IPS DF 4.7 (cell line): ENCODE measurements at regions not wholly inside any gene's neighbourhood (a gene's known extent, or its start where the extent isn't known, plus 50 kb on each side); places are given as distances from the start of the nearest gene placed in this dataset.
"Not testable (repeated sequence)": the region's sequence is repeated elsewhere in the genome, so short reads cannot be mapped to it uniquely, and the experiment has no call there.

ENCODE experiments used
- DNase-seq: peaks from one replicate; pipeline ENCODE4 v3.0.0-alpha.2; 2013; ENCODE audit warnings: low spot score; ENCODE audit errors: extremely low read depth

DNA sequence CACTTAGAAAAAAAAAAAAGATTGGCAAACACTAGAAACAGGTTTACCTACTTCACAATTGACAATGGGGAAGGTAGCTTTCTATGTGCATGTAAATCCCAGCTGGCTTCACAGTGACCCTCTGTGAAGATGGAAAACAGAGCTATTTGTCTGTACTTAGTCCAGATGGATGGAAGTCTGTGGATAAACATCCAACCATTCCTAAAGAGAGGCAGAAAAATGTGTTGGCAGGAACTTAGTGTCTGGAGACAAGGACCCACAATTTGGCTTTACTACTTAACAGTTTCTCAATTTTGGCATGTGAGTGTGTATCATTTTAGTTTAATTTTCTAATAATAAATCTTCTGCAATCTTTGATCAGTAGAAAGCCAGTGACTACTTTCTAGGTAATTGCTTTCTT lies 154.4 kb downstream of the RAD51AP2 start:
- DNase-seq = no peak

DNA sequence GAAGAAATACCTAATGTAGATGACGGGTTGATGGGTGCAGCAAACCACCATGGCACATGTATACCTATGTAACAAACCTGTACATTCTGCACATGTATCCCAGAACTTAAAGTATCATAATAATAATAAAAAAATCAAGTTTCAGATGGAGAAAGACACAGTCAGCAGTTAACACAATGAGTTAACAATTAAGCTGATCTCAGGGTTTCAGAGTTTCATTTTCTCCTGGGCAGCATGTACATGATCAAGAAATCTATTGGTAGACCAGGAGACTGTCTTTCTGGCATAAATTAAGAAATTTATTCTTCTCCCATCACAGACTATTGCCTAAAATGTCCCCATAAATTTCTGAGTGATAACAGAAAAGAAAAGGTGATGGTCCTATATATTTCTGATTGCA lies 155.3 kb downstream of the RAD51AP2 start:
- no peak for DNase-seq

DNA sequence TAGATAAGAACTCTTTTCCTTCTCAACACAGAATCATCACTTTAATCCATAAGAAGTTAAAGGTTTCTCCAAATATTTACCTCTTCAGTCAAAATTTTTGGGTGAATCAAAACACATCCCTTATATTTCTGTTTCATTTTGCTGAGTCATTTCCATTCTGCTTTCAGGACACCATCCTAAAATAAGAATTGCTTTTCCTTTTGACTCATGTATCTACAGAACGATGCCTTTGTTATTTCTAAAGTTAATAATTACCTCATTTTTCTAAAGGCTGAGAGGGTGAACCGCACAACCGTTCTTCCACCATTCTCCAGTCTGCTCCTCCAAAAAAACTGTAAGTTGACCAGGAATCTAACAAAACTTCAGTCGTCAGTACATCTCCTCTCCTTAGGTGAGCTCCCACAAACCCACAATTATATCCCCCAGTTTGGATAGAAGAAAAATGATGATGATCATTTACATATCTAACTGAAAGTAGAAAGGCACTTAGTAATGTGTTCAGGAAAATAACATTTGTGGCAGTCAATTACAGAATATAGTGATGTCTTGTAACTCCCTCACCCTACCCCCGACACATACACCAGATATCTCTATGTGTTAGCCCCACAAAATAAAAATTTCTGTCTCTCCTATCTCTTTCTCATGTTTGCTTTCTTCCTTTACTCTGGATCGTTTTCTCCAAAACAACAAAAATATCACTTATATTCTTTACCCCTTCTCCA lies 162.5 kb downstream of the RAD51AP2 start:
- no peak for DNase-seq

DNA sequence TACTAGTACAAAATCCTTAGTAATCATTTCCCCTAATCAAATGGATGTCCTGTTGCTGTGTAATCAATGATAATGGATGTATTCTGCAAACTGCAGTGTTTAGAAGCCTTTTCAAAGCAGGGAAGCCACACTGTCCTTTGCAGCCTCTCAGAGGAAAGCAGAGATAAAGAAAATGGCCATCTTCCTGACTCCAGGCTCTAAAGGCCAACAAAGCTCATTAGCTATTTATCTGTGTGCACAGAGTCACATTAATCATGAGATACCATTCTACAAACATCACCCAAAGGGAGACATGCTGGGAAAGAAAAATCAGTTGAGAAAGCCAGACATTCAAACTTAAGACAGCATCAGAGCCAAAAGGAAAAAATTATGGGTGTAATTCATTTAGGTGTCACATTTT lies 165.0 kb downstream of the RAD51AP2 start:
- DNase-seq = no peak

DNA sequence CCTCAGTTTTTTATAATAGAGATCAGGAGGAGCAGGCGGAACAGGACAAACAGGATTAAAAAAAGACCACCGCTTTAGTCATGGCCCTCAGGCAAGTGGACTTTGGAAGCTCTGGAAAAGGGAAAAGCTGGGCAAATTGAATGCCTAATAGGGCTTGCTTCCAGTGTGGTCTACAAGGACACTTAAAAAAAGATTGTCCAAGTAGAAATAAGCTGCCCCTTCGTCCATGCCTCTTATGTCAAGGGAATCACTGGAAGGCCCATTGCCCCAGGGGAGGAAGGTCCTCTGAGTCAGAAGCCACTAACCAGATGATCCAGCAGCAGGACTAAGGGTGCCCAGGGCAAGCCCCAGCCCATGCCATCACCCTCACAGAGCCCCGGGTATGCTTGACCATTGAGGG lies 175.5 kb downstream of the RAD51AP2 start:
- not testable (repeated sequence) for DNase-seq

DNA sequence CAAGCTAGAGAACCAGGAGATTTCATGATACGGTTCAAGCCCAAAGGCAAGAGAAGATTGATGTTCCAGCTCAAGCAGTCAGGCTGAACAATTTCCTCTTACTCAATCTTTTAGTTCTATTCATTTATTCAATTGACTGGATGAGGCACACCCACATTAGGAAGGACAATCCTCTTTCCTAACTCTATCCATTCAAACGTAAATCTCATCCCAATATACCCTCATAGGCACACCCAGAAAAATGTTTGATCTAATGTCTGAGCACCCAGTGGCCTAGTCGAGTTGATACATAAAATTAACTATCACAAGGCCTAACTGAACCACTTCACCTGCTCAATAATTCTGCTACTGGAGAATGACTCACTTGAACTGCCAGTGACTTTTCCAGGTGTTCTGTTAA lies 180.7 kb downstream of the RAD51AP2 start:
- no peak for DNase-seq

DNA sequence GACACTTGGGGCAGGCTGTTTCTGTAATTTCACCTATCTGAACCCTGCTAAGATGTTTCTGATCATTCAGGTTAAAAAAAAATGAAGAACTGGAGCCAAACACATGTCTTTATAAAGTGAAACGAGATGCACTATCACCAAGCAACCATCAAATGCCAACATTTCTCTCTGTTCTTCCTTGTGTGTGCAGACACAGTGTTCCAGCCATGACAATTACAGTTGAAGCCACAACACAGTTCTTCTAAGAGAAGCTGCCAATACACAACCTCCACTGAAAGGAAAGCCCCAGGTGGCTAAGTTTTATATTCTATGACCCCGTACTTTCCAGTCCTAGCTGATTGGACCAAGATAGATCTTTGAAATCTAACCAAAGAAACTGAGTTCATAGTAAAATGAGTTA lies 181.8 kb downstream of the RAD51AP2 start:
- DNase-seq = no peak

DNA sequence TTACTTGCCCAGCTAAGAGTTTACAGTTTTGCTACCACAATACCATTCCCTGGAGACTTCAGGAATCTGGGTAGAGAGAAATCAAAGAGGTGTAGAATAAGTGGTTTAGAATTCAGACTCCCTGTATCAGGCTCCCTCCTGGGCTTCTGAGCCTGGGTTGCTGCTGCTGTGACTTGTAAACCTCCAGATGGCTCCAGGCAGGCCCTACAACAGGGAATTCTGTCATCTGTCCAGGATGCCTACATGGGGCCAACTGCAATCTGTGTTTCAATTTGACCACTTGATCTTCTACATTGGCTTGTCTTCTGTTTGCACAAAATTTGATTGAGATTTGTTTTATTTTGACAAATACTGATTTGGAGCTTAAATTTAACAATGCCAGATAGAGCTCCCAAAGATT lies 183.9 kb downstream of the RAD51AP2 start:
- DNase-seq = no peak

DNA sequence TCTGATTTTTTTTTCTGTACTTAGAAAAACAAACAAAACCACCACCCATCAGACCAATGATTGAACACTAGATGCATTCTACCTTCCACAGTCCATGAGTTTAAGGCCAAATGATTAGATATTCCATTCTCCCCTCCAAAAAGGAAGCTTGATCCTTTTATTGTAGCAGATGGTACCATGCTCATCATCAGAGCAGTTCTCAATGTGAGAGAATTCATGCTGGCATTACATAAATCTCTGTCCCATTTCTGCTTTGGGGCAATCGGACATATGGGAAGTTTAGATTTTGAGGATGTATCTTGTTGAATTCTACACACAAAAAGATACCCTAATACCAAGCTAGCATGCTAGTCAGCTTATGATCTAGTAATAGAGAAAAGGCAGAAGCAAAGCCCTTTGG lies 186.6 kb downstream of the RAD51AP2 start:
- DNase-seq = no peak

DNA sequence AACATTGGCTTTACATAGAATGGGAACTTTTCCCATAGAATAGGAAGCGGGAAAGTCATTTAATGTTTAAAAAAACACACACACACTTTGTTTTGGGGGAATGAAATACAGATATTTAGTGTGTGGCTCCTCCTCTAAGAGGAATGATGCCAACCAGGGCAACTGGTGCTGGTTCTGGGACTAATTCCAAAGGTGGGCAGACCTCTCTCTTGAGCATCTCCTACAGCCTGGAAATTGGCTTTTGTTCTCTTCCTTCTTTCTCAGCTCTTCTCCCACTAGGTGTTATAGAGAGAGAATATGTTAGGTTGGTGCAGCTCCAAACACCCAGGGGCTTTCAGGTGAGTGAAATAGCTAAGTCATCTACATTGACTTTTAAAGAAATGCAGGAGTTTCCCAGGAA lies 190.1 kb downstream of the RAD51AP2 start:
- DNase-seq = no peak

DNA sequence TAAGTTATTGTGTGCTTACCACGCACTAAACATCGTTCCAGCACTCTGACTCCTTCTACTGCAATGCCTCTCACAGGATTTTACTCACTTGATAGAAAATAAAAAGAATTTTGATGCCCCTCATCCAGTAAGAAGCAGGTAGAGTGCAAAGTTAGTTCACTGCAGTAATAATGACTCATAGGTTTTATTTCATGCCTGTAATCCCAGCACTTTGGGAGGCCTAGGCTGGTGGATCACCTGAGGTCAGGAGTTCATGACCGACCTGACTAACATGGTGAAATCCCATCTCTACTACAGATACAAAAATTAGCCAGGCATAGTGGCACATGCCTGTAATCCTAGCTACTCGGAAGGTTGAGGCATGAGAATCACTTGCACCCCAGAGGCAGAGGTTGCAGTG lies 190.6 kb downstream of the RAD51AP2 start:
- no peak for DNase-seq

DNA sequence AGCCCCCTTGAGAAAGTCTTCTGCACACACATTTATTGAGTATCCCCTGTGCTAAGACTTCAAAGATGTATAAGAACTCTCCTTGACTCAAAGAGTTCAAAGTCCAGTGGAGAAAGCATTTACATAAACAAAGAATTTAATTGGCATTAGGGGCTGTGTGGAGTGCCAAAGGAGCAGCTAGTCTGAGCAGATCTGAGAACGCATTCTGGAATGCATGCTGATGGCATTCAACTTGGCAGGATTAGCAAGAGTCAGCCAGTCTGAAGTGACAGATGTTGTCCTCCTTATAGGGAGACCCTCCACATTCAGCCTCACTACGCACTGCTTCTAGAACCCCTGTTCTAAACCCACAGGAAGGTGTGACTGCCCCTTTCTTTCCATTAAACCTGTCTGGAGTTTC lies 191.5 kb downstream of the RAD51AP2 start:
- DNase-seq = no peak

DNA sequence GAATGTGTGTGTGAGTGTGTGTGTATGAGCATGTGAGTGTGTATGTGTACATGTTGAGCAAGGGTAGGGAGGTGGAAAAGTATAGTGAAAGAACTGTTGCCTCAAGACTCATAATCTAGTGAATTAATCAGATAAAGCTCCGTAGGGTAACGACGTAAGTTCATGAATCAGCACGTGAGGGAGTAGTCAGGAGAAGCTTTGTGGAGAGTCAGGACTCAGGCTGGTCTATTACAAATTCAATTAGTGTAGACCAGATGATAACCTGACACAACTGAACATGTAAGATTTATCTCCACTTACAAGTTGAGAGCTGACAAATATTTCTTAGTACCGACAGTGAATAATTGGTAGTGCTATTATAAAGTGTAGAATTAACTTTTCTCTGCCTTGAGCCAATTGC lies 194.5 kb downstream of the RAD51AP2 start:
- DNase-seq = no peak

DNA sequence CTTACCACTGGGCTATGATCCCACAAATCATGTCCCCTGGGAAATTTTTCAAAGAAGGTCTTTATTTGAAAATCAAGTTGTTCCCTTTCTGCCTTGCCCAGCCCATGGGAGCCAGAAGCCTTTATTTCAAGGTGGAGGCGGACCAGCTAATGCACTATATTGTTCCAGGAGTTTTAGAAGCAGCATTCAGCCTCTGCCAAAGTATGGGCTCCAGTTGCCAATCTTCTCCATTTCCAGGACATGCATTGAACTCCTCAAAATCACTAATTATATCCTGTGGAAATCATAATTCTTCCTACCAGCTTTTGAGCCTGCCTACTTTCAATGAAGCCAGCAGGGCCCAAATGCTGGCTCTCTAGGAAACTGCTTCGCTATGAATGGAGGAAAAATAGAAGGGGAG lies 195.8 kb downstream of the RAD51AP2 start:
- no peak for DNase-seq

DNA sequence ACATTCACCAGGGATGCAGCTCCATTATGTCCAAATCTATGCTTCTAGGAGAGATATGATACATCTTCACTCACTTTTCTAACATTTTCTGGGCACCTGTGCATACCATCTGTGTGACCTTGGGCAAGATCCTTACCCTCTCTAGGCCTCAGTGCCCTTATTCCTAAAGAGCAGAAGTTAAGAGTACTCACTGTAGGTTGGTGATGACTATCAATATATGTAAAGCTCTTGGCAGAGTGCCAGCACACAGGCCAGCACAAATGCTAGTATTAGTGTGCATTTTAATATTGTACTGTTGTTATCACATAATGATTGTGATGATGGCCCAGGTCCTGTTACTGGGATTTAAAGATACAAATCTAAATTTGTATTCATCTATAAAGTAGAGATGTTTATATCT lies 199.2 kb downstream of the RAD51AP2 start:
- no peak for DNase-seq

DNA sequence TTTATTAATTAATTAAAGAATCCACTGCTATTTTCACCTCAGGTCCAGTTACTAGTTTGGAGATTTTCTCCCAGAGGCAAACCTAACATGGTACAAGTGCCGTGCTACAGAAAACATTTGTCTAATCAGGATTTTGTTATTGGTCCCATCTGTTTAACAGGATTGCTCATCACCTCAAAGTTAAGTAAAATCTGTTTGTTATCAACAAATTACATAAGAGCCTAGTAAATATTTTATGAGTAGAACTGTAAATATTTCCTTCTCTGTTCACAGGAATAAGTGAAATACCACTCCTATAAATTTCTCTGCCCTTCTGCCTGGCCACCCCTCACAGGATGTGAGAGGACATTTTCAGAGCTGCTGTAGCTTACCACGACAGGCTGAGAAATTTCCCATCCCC lies 200.2 kb downstream of the RAD51AP2 start:
- no peak for DNase-seq

DNA sequence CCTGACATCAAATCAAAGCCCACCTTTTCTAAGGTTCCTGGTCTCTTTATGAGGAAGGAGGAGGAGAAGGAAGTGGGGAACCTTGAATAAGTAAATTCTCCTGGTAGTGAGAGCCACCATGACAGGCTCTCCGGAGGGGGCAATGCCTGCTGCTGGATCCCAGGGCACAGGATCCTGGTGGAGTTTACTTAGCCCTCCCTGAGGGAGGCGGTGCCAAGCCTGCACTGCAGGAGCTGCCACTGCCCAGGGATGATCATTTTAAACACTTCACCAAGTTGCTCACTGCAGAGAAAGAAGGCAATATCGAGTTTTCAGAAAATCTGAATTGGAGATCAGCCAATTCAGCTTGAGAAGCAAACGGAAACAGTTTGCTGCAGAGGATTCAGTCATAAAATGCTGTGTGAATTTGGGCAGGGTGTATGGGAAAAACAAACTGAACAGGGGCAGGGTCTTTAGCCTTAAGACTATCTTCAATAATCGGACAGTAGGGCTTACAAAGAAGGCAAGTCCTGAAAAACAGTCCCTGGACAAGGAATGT lies 200.7 kb downstream of the RAD51AP2 start:
- no peak for DNase-seq

DNA sequence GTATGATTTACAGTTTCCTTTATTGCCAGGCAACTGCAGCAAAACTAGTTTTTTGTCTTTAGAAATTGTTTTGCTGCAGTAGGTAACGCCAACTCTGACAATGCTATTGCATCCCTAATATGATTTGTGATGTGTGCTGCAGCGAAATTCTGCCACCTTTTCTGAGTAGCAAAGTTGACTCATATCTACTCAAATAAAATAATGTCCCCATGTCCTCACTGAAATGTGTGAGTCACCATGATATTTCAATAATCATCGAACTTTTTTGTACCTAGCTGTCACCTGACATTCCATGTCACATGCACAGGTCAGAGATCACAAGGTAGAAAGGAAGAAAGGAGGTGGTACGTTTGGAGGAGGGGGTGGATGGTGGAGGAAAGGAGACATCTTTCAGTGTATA lies 205.0 kb downstream of the RAD51AP2 start:
- DNase-seq = no peak

DNA sequence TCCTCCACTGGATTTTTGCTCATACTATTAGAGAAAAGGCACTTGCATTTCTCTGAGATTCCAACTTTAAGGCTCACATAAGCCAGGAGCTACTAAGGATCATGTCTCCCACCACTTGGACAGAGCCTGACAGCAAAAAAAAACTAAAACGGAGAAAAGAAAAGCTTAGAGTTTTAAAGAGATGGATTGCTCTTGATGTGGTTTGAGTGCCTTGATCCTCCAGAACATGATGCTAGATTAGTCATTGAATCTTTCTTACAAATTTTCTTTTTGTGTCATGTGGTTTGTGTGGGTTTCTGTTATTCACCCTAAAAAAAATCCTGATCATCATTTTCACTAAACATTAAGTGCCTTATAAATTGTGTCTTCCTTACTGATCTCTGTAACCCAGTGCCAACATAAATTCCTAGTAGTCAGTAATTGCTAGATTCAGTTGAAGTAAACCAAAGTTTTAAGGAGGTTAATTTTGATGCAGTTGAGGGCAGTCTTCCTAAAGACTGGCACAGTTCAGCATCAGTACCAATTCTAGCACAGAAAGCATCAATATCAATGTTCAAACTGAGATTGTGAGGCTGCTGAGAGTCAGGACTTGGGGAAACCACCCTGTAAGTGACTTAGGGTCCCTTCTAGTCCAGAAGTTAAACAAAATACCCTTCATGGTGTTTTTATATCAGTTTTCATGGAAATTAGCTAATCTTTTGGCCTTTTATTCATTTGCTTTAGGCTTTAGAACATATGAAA lies 206.3 kb downstream of the RAD51AP2 start:
- no peak for DNase-seq

DNA sequence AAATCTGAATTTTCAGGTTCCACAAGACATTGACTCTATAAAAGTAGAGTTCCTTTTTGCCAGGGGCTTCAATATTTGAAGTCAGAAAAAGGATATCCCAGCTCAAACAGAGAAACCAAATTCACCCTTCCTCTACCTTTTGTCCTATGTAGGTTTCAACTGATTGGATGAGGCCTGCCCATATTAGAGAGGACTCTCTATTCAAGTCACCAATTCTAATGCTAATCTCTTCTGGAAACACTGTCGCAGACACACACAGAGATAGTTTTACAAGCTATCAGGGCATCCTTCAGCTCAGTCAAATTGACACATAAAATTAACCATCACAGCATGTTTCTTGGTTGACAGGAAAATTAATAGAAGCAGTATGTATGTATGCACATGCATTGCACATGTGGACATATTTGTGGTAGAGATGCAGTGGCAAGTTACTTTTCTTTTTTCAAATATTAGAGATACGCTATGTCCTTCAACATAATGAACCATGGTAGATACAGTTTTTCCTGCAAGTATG lies 207.1 kb downstream of the RAD51AP2 start:
- DNase-seq = no peak

DNA sequence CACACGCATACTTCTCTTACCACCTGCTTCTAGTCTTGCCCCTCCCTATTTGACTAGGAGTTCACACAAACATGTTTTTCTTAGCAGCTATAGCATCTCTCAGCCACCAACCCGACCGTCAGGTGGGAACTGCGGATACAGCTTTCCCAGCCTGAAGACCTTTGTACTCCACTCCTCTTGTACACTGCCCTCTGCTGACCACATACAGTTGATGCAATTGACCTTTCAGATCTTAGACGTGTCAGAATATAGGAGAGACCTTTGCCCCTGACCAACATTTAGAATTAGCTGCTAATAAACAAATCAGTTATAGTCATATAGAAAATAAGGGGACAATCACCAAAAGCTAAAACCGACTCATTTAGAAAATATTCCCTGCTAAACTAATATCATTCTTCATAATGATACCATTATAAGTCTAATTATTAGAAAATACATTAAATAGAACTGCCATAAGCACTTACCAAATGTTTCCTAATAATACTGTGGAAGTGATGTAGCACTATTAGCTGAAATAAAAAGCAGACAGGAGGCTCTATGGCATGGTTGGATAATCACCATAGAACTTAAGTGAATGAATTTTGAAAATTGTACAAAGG lies 208.4 kb downstream of the RAD51AP2 start:
- DNase-seq = peak; percentile 76

DNA sequence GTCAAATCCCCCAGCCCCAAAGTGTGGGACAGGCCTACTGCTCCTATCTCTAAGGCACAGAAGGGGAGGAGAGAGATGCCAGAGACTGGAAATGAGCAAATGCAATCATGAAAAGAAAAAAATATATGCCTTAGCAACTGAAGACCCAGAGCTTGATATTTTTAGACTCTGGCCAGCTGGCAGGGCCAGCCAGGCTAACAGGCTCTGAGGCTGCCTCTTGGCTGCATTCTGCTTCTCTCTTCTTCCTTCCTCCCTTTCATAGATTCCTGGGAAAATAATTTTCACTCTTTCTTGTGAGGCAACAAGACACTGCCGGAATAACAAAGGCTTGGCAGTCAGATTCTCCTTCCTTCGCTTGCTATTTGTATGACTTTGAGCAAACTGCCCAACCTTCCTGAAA lies 209.1 kb downstream of the RAD51AP2 start:
- DNase-seq = no peak
